ENCODE measurements at regions not wholly inside any gene's neighbourhood (a gene's known extent, or its start where the extent isn't known, plus 50 kb on each side); places are given as distances from the start of the nearest gene placed in this dataset.

DNA sequence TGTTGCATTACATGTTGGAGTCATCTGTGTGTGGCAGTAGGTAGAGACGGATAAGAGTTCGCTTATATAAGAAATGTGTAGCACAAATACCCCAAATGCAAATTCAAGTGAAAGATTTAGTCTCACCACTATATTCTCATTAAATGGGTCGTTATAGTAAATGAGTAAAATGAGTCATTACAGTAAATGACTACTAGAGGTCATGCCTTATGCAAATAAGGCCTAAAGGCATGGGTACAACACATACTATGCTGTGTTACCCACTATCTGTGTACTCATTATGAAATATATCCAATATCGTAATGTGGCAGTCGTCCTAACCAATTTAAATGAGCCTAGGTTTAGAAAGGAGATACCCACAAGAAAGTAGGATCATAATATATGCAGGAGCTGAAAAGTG lies 1603.1 kb downstream of the C4orf33 start:
- DNase-seq (no peak), ATAC-seq (no peak), FAIRE-seq (no peak)
- Histone ChIP-seq H3K4me3 (no peak overlapping the region), H3K36me3 (no peaks in the 10 kb centered on the region), H3K4me1 (no peaks in the 10 kb centered on the region), H3K9me3 (no peaks in the 10 kb centered on the region), H3K27ac (no peak overlapping the region), H3K27me3 (no peaks in the 10 kb centered on the region)
- WGBS, 2 donors: 45 to 76% methylated on average over 5 of the region's 5 CpGs
- intact Hi-C loops (cut with DNase I): no loop called here
- TF ChIP-seq, protein P1, sequence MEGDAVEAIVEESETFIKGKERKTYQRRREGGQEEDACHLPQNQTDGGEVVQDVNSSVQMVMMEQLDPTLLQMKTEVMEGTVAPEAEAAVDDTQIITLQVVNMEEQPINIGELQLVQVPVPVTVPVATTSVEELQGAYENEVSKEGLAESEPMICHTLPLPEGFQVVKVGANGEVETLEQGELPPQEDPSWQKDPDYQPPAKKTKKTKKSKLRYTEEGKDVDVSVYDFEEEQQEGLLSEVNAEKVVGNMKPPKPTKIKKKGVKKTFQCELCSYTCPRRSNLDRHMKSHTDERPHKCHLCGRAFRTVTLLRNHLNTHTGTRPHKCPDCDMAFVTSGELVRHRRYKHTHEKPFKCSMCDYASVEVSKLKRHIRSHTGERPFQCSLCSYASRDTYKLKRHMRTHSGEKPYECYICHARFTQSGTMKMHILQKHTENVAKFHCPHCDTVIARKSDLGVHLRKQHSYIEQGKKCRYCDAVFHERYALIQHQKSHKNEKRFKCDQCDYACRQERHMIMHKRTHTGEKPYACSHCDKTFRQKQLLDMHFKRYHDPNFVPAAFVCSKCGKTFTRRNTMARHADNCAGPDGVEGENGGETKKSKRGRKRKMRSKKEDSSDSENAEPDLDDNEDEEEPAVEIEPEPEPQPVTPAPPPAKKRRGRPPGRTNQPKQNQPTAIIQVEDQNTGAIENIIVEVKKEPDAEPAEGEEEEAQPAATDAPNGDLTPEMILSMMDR (IDR thresholded peaks at IDR 0.05): no peak

DNA sequence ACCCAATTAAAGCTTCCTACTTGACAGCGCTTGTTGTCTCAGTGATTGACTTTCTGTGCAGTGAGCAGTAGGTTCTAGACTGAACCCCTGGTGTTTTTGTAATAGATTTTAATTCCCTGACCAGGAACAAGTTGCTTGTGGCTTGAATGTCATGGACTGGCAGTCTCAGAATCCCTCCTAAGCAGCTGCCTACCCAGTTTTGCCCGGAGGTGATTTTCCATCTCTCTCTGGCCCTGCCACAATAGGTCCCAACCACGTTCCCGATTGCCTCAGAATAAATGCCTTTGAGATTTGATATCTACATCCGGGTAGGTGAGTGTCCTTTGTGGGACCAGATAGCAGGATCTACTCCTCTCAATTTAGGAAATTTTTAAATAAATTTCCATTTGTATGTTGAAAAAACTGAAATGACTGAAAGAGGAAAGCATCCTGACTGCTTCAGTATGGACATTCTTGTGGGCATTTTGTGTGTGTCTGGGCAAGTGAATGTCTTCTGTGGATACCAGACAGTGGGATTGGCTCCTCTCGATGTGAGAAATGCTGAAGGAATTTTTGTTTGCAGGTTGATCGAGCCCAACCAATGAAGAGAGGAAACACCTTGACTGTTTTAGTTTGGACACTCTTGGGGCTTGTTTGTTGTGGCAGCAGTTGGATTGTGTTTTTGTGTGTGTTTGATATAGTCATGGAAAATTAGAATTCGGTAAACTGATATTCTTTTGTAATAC lies 1607.4 kb downstream of the C4orf33 start:
- Histone ChIP-seq H3K27me3 (no peaks in the 10 kb centered on the region), H3K27ac (no peak overlapping the region), H3K9me3 (no peaks in the 10 kb centered on the region), H3K4me3 (no peak overlapping the region), H3K4me1 (no peaks in the 10 kb centered on the region), H3K36me3 (no peaks in the 10 kb centered on the region)
- TF ChIP-seq, protein P1 (IDR thresholded peaks at IDR 0.05): no peak
- FAIRE-seq (no peak), DNase-seq (no peak), ATAC-seq (no peak)
- 84 to 88% methylated on average over 8 of the region's 8 CpGs for WGBS, 2 donors
- intact Hi-C loops (cut with DNase I): no loop called here

DNA sequence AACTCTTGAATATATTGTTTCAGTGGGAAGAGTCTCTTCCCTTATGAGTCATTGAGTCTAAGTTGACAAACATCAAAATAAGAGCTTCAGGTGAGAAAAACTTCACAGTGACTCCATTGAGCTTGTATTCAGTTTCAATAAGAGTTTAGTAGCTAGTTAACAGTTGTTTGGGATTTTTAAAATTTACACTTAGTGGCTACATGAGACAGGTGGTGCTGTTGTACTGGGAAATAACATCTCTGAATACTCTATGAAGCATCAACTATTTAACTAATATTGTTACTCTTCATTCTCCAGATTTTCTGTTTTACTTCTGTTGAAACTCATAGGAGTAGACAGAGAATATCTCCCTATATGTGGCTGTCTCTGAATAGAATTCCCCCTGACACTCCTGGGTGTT lies 1609.1 kb downstream of the C4orf33 start:
- no peaks in the 10 kb centered on the region for H3K9me3 ChIP-seq
- H3K27ac ChIP-seq: no peak overlapping the region
- no peaks in the 10 kb centered on the region for H3K4me1 ChIP-seq
- ATAC-seq (peak in 1 of 4 donors; percentile 20), DNase-seq (no peak), FAIRE-seq (no peak)
- intact Hi-C loops (cut with DNase I): no loop called here
- TF ChIP-seq, protein P1 (IDR thresholded peaks at IDR 0.05): no peak
- no peak overlapping the region for H3K4me3 ChIP-seq
- no peaks in the 10 kb centered on the region for H3K36me3 ChIP-seq
- H3K27me3 ChIP-seq: no peaks in the 10 kb centered on the region

DNA sequence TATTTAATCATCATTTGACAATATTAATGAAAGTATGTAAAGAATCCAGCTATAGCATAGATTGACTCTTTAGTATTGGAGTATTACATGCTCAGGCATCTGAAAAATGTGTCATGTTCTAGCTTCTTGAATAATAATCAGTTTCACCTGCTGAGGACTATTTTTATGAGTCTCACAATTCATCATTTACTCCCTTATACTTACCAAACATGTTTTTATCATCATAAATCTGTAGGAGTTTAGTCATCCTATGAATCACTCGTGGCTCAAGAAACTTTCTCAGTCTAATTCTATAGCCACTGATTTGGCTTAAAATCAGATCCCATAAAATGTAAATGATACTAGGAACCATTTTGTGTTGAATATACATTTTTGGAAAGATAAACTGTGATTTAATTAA lies 1616.1 kb downstream of the C4orf33 start:
- H3K4me1 ChIP-seq: no peaks in the 10 kb centered on the region
- no peak for ATAC-seq
- no peaks in the 10 kb centered on the region for H3K9me3 ChIP-seq
- no peaks in the 10 kb centered on the region for H3K27me3 ChIP-seq
- no peak overlapping the region for H3K27ac ChIP-seq
- DNase-seq: no peak
- H3K4me3 ChIP-seq: no peak overlapping the region
- TF ChIP-seq, protein P1 (IDR thresholded peaks at IDR 0.05): no peak
- H3K36me3 ChIP-seq: no peaks in the 10 kb centered on the region
- intact Hi-C loops (cut with DNase I): no loop called here
- WGBS, 2 donors: 33 to 37% methylated on average over 1 of the region's 1 CpG
- no peak for FAIRE-seq

DNA sequence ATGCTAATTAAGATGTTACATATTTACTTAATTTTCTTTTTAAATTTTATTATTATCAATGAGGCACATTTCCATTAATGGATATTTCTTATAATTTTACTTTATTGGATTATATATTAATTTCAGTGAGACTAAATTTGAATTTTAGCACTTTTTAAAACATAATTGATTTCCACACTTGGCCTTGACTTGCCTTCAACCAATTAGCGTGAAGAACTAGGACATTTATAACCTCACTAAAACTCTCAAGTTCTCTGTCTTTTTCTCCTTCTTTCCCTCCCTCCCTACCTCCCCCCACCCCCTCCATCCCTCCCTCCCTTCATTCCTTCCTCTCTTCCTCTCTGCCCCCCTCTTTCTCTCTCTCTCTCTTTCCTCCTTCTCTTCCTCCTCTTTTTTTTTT lies 1618.1 kb downstream of the C4orf33 start:
- TF ChIP-seq, protein P1 (IDR thresholded peaks at IDR 0.05): no peak
- no peak overlapping the region for H3K4me3 ChIP-seq
- H3K27ac ChIP-seq: no peak overlapping the region
- H3K36me3 ChIP-seq: no peaks in the 10 kb centered on the region
- H3K27me3 ChIP-seq: no peaks in the 10 kb centered on the region
- WGBS, 2 donors: 23 to 32% methylated on average over 1 of the region's 1 CpG
- H3K4me1 ChIP-seq: no peaks in the 10 kb centered on the region
- no peaks in the 10 kb centered on the region for H3K9me3 ChIP-seq
- no peak for FAIRE-seq
- DNase-seq: no peak
- no peak for ATAC-seq
- intact Hi-C loops (cut with DNase I): no loop called here

All from pancreas (tissue), 10 donors.